ENCODE measurements at regions not wholly inside any gene's neighbourhood (a gene's known extent, or its start where the extent isn't known, plus 50 kb on each side); places are given as distances from the start of the nearest gene placed in this dataset.
"Not testable (repeated sequence)": the region's sequence is repeated elsewhere in the genome, so short reads cannot be mapped to it uniquely, and the experiment has no call there.

- no peak overlapping the region for H3K4me3 ChIP-seq (replicated peaks in 1 of 2; ENCODE audit: low read depth in 2 of 2, low read length in 2 of 2)
- DNase-seq (ENCODE audit: low read depth in 2 of 2): no peak
- no peak for TF ChIP-seq CTCF (IDR thresholded peaks at IDR 0.05; ENCODE audit: low read depth, low read length)
Measured at GRCh38 chr6:938916-939315, 246.0 kb upstream of the EXOC2 start.

- no peak overlapping the region for H3K4me3 ChIP-seq (replicated peaks in 1 of 2; ENCODE audit: low read depth in 2 of 2, low read length in 2 of 2)
- DNase-seq (ENCODE audit: low read depth in 2 of 2): no peak
- TF ChIP-seq CTCF (IDR thresholded peaks at IDR 0.05; ENCODE audit: low read depth, low read length): no peak
Measured at GRCh38 chr6:938271-938905, 245.4 kb upstream of the EXOC2 start.

- no peak for TF ChIP-seq CTCF (IDR thresholded peaks at IDR 0.05; ENCODE audit: low read depth, low read length)
- DNase-seq (ENCODE audit: low read depth in 2 of 2): no peak
- no peak overlapping the region for H3K4me3 ChIP-seq (replicated peaks in 1 of 2; ENCODE audit: low read depth in 2 of 2, low read length in 2 of 2)
Measured at GRCh38 chr6:935582-935981, 242.6 kb upstream of the EXOC2 start.

GRCh38 chr6:934686-935085, 241.7 kb upstream of the EXOC2 start:
- no peak for TF ChIP-seq CTCF (IDR thresholded peaks at IDR 0.05; ENCODE audit: low read depth, low read length)
- H3K4me3 ChIP-seq (replicated peaks in 1 of 2; ENCODE audit: low read depth in 2 of 2, low read length in 2 of 2): no peak overlapping the region

GRCh38 chr6:931919-932318, 239.0 kb upstream of the EXOC2 start:
- not testable (repeated sequence) for DNase-seq (ENCODE audit: low read depth in 2 of 2); H3K4me3 ChIP-seq (replicated peaks in 1 of 2; ENCODE audit: low read depth in 2 of 2, low read length in 2 of 2)

More at GRCh38 chr6:934686-935085, 241.7 kb upstream of the EXOC2 start:
- DNase-seq (ENCODE audit: low read depth in 2 of 2): no peak

- no peak for DNase-seq (ENCODE audit: low read depth in 2 of 2)
- no peak for TF ChIP-seq CTCF (IDR thresholded peaks at IDR 0.05; ENCODE audit: low read depth, low read length)
- H3K4me3 ChIP-seq (replicated peaks in 1 of 2; ENCODE audit: low read depth in 2 of 2, low read length in 2 of 2): no peak overlapping the region
Measured at GRCh38 chr6:927157-927556, 234.2 kb upstream of the EXOC2 start.

GRCh38 chr6:925656-926213, 232.8 kb upstream of the EXOC2 start:
- no peak overlapping the region for H3K4me3 ChIP-seq (replicated peaks in 1 of 2; ENCODE audit: low read depth in 2 of 2, low read length in 2 of 2)
- no peak for TF ChIP-seq CTCF (IDR thresholded peaks at IDR 0.05; ENCODE audit: low read depth, low read length)
- DNase-seq (ENCODE audit: low read depth in 2 of 2): no peak
